Vagina (tissue), 2 donors: ENCODE measurements at regions not wholly inside any gene's neighbourhood (a gene's known extent, or its start where the extent isn't known, plus 50 kb on each side); places are given as distances from the start of the nearest gene placed in this dataset.

Experiments used
- POLR2A ChIP-seq, 2 donors: fragments of 450-650 bp; IDR thresholded peaks; one replicate each; pipeline ENCODE4 v1.6.1; 2017; ENCODE audit warnings: antibody characterized with exemption in 2 of 2, mild to moderate bottlenecking in 2 of 2, moderate library complexity in 2 of 2
- TF ChIP-seq, protein P1 (sequence below), 3 experiments: fragments of 450-650 bp in 2 of 3; fragments of 200-600 bp in 1 of 3; sonication (generic) in 1 of 3; IDR thresholded peaks; one replicate each; pipeline ENCODE4 v1.5.1; 2017 to 2019; ENCODE audit warnings: antibody characterized with exemption in 3 of 3, mild to moderate bottlenecking in 2 of 3, moderate library complexity in 2 of 3

DNA sequence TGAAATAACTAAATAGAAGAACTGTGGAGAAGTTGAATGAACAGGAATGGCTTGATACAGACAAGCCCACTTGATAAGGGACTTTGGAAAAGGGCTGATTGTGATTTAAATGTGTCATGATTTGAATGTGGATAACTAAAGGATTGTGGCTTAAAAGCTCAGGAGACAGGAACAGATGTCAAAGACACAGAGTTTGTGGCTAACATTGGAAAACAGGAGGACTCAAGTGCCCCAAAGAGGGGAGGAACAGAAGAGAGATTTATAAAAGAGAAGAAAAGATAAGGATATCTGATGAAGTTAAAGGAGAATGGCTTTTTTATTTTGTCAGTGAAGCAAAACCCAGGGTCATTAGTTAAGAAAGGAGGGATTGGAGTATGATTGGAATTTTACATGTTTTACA lies 124.2 kb upstream of the TRPM3 start:
- TF ChIP-seq, protein P1, sequence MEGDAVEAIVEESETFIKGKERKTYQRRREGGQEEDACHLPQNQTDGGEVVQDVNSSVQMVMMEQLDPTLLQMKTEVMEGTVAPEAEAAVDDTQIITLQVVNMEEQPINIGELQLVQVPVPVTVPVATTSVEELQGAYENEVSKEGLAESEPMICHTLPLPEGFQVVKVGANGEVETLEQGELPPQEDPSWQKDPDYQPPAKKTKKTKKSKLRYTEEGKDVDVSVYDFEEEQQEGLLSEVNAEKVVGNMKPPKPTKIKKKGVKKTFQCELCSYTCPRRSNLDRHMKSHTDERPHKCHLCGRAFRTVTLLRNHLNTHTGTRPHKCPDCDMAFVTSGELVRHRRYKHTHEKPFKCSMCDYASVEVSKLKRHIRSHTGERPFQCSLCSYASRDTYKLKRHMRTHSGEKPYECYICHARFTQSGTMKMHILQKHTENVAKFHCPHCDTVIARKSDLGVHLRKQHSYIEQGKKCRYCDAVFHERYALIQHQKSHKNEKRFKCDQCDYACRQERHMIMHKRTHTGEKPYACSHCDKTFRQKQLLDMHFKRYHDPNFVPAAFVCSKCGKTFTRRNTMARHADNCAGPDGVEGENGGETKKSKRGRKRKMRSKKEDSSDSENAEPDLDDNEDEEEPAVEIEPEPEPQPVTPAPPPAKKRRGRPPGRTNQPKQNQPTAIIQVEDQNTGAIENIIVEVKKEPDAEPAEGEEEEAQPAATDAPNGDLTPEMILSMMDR (IDR thresholded peaks at IDR 0.05) = no peak
- TF ChIP-seq POLR2A (IDR thresholded peaks at IDR 0.05) = no peak
